ENCODE measurements at regions not wholly inside any gene's neighbourhood (a gene's known extent, or its start where the extent isn't known, plus 50 kb on each side); places are given as distances from the start of the nearest gene placed in this dataset.

DNA sequence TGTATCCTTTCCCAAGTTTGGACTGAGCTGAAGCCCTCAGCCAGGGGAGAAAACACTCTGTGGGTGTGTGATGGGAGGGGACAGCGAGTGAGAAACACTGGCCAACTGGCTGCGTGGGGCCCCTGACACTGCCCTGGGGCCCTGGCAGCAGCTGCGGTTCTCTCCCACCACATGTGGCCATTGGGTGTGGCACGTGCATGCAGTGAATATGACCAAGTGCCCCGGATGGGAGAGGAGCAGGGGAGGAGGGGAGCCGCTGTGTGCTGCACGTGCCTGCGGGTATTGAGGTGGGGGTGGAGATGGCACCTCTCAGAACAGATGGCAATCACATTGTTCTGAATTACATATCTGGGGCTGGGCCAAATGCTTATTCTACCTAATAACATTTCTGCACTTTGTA, 242.4 kb upstream of the PCSK5 start:
- BruUV-seq (replicated peaks) = no TSS peak
- H2AFZ ChIP-seq (replicated peaks; ENCODE audit: low read length, poor library complexity) = no peak overlapping the region
- no peak overlapping the region for H3K9ac ChIP-seq (ENCODE audit: low read depth, low read length)
- no peak overlapping the region for H2BK120ac ChIP-seq (ENCODE audit: low read depth, low read length)
- no peak overlapping the region for H2AK5ac ChIP-seq (ENCODE audit: low read depth, low read length)
- no CpG with 5 or more reads among the region's 8 CpGs for WGBS, 2 experiments (ENCODE audit: extremely low coverage in 2 of 2, insufficient read length in 1 of 2)
- H2BK15ac ChIP-seq (ENCODE audit: low read depth, low read length) = no peak overlapping the region
- H2BK5ac ChIP-seq (ENCODE audit: low read depth, low read length, poor library complexity, severe bottlenecking) = no peak overlapping the region
- no peaks in the 10 kb centered on the region for H3K9me1 ChIP-seq (ENCODE audit: insufficient read depth, low read length)
- H3K18ac ChIP-seq (ENCODE audit: low read depth, low read length) = no peak overlapping the region
- H3K27me3 ChIP-seq (ENCODE audit: control insufficient read depth, insufficient read depth, low read length) = no peaks in the 10 kb centered on the region
- intact Hi-C loops (cut with micrococcal nuclease) = no loop called here
- ChIA-PET POLR2A (ENCODE audit: unreplicated experiment) (no interaction called here), CTCF (no interaction called here)
- no peak overlapping the region for H3K27ac ChIP-seq (ENCODE audit: insufficient read depth, low read length)
- TF ChIP-seq MAZ (IDR thresholded peaks at IDR 0.05; ENCODE audit: borderline replicate concordance, low read depth, low read length) = no peak
- TF ChIP-seq MAFK (IDR thresholded peaks at IDR 0.05; ENCODE audit: low read depth, low read length) = no peak
- TF ChIP-seq, protein P1, sequence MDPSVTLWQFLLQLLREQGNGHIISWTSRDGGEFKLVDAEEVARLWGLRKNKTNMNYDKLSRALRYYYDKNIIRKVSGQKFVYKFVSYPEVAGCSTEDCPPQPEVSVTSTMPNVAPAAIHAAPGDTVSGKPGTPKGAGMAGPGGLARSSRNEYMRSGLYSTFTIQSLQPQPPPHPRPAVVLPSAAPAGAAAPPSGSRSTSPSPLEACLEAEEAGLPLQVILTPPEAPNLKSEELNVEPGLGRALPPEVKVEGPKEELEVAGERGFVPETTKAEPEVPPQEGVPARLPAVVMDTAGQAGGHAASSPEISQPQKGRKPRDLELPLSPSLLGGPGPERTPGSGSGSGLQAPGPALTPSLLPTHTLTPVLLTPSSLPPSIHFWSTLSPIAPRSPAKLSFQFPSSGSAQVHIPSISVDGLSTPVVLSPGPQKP (IDR thresholded peaks at IDR 0.05; ENCODE audit: borderline replicate concordance, low read depth, low read length) = no peak
- TF ChIP-seq, protein P2, sequence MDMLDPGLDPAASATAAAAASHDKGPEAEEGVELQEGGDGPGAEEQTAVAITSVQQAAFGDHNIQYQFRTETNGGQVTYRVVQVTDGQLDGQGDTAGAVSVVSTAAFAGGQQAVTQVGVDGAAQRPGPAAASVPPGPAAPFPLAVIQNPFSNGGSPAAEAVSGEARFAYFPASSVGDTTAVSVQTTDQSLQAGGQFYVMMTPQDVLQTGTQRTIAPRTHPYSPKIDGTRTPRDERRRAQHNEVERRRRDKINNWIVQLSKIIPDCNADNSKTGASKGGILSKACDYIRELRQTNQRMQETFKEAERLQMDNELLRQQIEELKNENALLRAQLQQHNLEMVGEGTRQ (IDR thresholded peaks at IDR 0.05; ENCODE audit: low read depth, low read length) = no peak
- TF ChIP-seq NFE2L2 (IDR thresholded peaks at IDR 0.05; ENCODE audit: low read depth, low read length) = no peak
- no peak for TF ChIP-seq FOS (IDR thresholded peaks at IDR 0.05; ENCODE audit: low read depth, low read length)
- TF ChIP-seq BHLHE40 (IDR thresholded peaks at IDR 0.05; ENCODE audit: low read depth, low read length) = no peak
- TF ChIP-seq, protein P3, sequence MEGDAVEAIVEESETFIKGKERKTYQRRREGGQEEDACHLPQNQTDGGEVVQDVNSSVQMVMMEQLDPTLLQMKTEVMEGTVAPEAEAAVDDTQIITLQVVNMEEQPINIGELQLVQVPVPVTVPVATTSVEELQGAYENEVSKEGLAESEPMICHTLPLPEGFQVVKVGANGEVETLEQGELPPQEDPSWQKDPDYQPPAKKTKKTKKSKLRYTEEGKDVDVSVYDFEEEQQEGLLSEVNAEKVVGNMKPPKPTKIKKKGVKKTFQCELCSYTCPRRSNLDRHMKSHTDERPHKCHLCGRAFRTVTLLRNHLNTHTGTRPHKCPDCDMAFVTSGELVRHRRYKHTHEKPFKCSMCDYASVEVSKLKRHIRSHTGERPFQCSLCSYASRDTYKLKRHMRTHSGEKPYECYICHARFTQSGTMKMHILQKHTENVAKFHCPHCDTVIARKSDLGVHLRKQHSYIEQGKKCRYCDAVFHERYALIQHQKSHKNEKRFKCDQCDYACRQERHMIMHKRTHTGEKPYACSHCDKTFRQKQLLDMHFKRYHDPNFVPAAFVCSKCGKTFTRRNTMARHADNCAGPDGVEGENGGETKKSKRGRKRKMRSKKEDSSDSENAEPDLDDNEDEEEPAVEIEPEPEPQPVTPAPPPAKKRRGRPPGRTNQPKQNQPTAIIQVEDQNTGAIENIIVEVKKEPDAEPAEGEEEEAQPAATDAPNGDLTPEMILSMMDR (conservative IDR thresholded peaks at IDR 0.05; ENCODE audit: low read depth, low read length) = no peak
- TF ChIP-seq MXI1 (IDR thresholded peaks at IDR 0.05; ENCODE audit: borderline replicate concordance, low read depth, low read length) = no peak
- no peak for TF ChIP-seq RCOR1 (IDR thresholded peaks at IDR 0.05; ENCODE audit: insufficient replicate concordance, low read length)
- no peak for TF ChIP-seq RFX5 (IDR thresholded peaks at IDR 0.05; ENCODE audit: low read depth, low read length)
- TF ChIP-seq RAD21 (IDR thresholded peaks at IDR 0.05; ENCODE audit: low read length) = no peak
- TF ChIP-seq SMC3 (IDR thresholded peaks at IDR 0.05; ENCODE audit: low read depth, low read length) = no peak
- no peak for TF ChIP-seq CEBPB (IDR thresholded peaks at IDR 0.05; ENCODE audit: low read depth, low read length)
- TF ChIP-seq CHD1 (IDR thresholded peaks at IDR 0.05; ENCODE audit: low read depth, low read length) = no peak
- no peak for TF ChIP-seq POLR2A (IDR thresholded peaks at IDR 0.05; ENCODE audit: low read depth, low read length)
- ATAC-seq (ENCODE audit: low read depth) (no peak), DNase-seq (no peak)
- H3K4me3 ChIP-seq (ENCODE audit: insufficient read depth, low read depth, low read length) = no peak overlapping the region
- no peak overlapping the region for H3K14ac ChIP-seq (replicated peaks; ENCODE audit: low read depth, low read length)
- dilution Hi-C loops (cut with HindIII; ENCODE audit: low sequenced_read_pairs, unreplicated experiment) = no loop called here
- in situ Hi-C loops (cut with MboI; ENCODE audit: low sequenced_read_pairs) = no loop called here
- no peaks in the 10 kb centered on the region for H3K4me1 ChIP-seq (ENCODE audit: control insufficient read depth, insufficient read depth, low read length)
- no peak overlapping the region for H2BK20ac ChIP-seq (ENCODE audit: low read depth, low read length)
- no peak overlapping the region for H4K5ac ChIP-seq (ENCODE audit: low read depth, low read length)
- no peak overlapping the region for H3K56ac ChIP-seq (ENCODE audit: extremely low read depth, insufficient read depth, low read length)
- H3K79me1 ChIP-seq (ENCODE audit: low read depth in 1 of 2, low read length in 2 of 2) = no peaks in the 10 kb centered on the region
- no peak overlapping the region for H3K4ac ChIP-seq (ENCODE audit: low read depth, low read length)
- H2AK9ac ChIP-seq (replicated peaks; ENCODE audit: low read depth, low read length, poor library complexity) = no peak overlapping the region
- H4K20me1 ChIP-seq (ENCODE audit: insufficient read depth, low read length) = no peaks in the 10 kb centered on the region
- H4K91ac ChIP-seq (ENCODE audit: insufficient read depth, low read depth, low read length) = no peak overlapping the region
- H3K9me3 ChIP-seq (ENCODE audit: control insufficient read depth, insufficient read depth, low read length) = peaks cover 10% of the 10 kb centered on the region
- H3K4me2 ChIP-seq (ENCODE audit: low read depth, low read length) = no peak overlapping the region
- no peak overlapping the region for H4K8ac ChIP-seq (ENCODE audit: low read depth in 2 of 2, low read length in 2 of 2)
- H3K23ac ChIP-seq (ENCODE audit: low read depth, low read length) = no peak overlapping the region
- no peaks in the 10 kb centered on the region for H3K36me3 ChIP-seq (ENCODE audit: control insufficient read depth, insufficient read depth, low read length)
